HG02571 (cell line): ENCODE measurements at regions not wholly inside any gene's neighbourhood (a gene's known extent, or its start where the extent isn't known, plus 50 kb on each side); places are given as distances from the start of the nearest gene placed in this dataset.
A peak's percentile ranks its signal among the peaks of the same experiment; 100 is the strongest.
"Not testable (repeated sequence)": the region's sequence is repeated elsewhere in the genome, so short reads cannot be mapped to it uniquely, and the experiment has no call there.

ENCODE experiments used
- ATAC-seq: cut with Tn5 transposase; IDR thresholded peaks from one replicate; pipeline ENCODE4 v1.9.1; 2021; ENCODE audit warnings: mild to moderate bottlenecking, moderate library complexity; ENCODE audit not compliant: unreplicated experiment

- no peak for ATAC-seq
Measured at GRCh38 chr5:39674209-39675082, 249.7 kb upstream of the DAB2 start.

DNA sequence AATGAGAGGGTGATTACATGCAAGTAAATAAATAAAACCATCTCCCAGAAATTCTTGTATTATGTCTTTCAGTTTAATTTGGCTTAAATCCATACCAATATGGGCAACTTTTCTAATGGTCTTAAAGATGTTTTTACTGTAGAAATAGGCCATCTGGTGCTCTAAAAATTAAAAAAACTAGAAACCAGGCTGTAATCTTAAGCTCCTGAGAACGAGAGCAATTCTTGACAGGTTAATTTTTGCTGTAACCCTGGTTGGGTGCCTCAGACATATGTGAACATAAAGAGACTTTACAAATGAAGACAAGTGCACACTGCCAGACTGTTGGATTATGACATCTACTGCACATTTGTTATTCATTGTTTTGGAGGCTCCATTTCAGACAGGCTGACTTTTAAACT lies 246.8 kb upstream of the DAB2 start:
- ATAC-seq = no peak

GRCh38 chr5:39670955-39671354 lies 246.2 kb upstream of the DAB2 start:
- no peak for ATAC-seq

GRCh38 chr5:39670391-39670790 lies 245.6 kb upstream of the DAB2 start:
- ATAC-seq = no peak

DNA sequence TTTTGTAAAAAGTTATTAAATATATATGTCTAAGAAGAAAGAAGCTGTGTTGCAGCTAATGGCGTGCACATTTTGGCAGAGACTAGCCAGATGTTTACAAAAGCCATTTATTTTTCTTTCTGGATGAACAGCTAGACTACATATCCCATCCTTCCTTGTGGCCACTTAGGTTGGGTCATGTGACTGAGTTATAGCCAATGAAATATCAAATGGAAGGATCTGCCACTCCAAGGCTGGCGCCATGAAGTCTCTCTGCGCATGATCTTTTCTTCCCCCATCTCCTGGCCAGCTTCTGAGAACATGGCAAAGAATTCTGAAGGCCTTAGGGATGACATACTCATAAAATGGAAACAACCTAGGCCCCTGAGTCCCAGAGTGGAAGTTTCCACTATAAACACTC lies 244.2 kb upstream of the DAB2 start:
- ATAC-seq = no peak

- ATAC-seq = no peak
Measured at GRCh38 chr5:39665328-39665727, 240.5 kb upstream of the DAB2 start.

GRCh38 chr5:39662945-39663344 lies 238.2 kb upstream of the DAB2 start:
- ATAC-seq = no peak

DNA sequence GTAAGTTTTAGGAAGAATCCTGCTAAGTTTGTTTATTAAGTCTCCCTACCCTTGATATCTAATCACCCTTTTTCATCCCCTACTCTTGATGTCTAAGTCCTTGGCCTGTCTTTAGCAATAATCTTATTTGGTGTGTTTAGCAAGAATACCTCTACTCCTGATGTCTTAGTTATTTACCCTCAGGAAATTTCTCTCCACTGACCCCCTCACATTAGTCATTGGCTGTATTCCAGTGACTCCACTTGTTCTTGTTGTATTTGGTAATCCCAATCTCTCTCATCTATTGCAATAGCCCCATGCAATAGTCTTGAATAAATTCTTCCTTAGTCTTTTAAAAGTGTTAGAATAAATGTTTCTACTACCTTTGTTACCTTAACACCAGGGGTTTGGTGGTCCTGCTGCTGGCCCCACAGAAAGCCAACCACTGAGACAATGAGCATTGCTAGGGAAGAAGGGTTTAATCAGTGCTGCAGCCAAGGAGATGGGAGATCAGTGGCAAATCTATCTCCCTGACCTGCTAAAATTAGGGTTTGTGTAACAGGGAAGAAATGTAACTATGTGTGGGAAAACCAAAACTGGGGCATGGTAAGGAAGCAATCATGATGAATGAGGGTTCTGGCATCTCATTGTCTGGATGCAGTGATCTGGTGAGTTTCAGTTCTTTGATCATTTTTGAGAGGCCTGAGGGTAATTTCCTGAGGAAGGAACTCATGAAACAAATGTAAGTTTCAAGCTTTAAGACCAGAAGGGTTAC lies 236.4 kb upstream of the DAB2 start:
- ATAC-seq = no peak

GRCh38 chr5:39660020-39660419 lies 235.2 kb upstream of the DAB2 start:
- no peak for ATAC-seq

GRCh38 chr5:39658866-39659265 lies 234.1 kb upstream of the DAB2 start:
- no peak for ATAC-seq

DNA sequence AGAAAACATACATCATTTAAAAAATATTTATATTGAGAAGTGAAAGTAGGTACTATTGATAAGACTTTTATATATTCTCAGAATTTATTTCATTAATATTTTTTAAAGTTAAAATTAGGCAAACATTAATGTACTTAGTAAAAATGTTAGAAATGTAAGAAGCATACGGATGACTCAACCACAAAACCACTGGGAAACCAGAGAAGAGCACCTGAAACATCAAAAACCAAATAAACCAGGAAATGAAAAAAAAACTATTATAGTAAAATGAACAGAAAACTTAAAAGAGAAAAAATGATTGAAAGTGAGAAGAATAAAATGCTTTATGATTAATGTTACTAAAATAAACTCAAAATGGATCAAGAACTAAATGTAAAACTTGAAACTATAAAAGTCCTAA lies 233.2 kb upstream of the DAB2 start:
- ATAC-seq = no peak

GRCh38 chr5:39656600-39656999 lies 231.8 kb upstream of the DAB2 start:
- no peak for ATAC-seq

GRCh38 chr5:39654715-39655114 lies 229.9 kb upstream of the DAB2 start:
- no peak for ATAC-seq

DNA sequence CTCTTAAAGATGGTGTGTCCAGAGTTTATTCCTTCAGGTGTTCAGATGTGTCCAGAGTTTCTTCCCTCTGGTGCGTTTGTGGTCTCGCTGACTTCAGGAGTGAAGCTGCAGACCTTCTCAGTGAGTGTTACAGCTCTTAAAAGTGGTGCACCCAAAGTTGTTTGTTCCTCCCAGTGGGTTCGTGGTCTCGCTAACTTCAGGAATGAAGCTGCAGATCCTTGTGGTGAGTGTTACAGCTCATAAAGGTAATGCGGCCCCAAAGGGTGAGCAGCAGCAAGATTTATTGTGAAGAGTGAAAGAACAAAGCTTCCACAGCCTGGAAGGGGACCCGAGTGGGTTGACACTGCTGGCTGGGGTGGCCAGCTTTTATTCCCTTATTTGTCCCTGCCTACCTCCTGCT lies 227.7 kb upstream of the DAB2 start:
- ATAC-seq = not testable (repeated sequence)

DNA sequence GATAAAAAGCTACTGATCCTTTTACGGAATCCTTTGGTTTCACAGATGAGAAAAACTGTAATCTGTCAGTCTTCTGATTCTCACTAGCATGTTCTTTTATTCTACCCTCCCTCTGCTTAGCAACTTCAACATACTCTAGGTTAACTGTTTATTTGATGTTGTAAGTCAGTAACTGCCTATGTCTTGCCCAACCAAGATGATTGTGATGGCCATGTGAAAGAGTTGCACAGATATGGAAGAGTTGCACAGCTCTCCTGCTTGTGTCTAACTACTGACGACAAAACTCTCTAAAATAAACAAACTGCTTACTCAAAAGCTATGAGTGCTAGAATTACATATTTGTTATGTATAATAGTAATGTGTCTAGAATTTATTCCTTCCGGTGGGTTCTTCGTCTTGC lies 227.3 kb upstream of the DAB2 start:
- ATAC-seq = no peak

- ATAC-seq = no peak
Measured at GRCh38 chr5:39650008-39650762, 225.4 kb upstream of the DAB2 start.

DNA sequence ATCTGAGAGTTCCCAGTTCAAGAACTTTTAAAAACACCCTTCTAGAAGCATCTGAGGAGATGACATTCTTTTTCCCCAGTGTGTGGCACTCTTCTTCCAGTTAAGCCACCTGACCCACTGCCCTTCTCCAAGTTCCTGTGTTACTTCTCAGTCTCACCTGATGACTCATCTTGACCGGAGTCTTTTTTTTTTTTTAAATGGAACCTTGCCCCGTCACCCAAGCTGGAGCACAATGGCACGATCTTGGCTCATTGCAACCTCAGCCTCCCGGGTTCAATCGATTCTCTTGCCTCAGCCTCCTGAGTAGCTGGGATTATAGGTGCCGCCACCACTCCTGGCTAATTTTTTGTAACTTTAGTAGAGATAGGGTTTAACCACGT lies 224.1 kb upstream of the DAB2 start:
- ATAC-seq = no peak

GRCh38 chr5:39648085-39648847 lies 223.5 kb upstream of the DAB2 start:
- ATAC-seq = no peak

GRCh38 chr5:39640552-39640951 lies 215.8 kb upstream of the DAB2 start:
- ATAC-seq = peak; percentile 96

DNA sequence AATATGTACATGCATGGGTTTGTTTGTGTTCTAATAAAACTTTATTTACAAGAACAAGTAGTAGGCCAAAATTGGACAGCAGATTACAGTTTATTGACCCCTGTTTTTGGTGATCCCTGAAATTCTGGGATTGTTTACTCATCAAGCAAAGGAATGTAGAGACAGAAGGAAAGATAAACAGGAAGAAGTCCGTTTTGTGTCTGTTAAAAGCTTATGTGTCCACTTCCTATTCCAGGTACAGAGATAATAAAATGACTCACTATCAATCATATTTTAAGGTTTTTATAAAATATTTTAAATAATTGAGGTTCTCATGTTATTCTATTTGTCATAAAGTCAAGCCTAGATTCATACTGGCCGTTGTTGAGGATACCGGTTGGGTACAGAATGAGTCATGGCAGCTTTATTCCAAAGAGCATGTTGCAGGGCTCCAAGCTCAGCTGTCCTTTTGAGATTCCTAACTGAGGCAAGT lies 214.9 kb upstream of the DAB2 start:
- ATAC-seq = no peak

- ATAC-seq = no peak
Measured at GRCh38 chr5:39638813-39639212, 214.0 kb upstream of the DAB2 start.
